ENCODE measurements at regions not wholly inside any gene's neighbourhood (a gene's known extent, or its start where the extent isn't known, plus 50 kb on each side); places are given as distances from the start of the nearest gene placed in this dataset.

DNA sequence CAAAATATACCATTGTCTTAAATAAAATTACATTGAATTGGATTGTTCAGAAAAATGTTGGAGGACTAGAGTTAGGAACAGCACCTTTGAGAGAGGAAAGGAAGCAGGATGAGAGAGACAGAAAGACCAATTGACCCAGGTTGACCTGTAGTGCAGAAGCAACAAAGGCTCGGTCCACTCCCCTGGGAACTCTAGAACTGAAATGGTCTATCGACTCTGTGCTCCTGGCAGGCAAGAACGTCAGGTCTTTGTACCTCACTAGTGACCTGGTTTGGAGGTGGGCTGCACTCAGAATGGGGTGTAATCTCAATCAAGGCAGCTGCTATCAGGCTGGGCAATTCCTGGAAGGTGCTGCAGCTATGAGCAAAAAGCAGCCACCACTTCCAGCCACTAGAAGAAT is 110.8 kb downstream of the FAM174A start:
- intact Hi-C loops (cut with micrococcal nuclease; ENCODE audit: unreplicated experiment) (no loop called here), in situ Hi-C loops (cut with HindIII; ENCODE audit: low pct_unique_long_range_greater_than_20kb, low sequenced_read_pairs) (no loop called here)
- H3K27me3 ChIP-seq (ENCODE audit: control insufficient read depth, insufficient read depth, low read length) = no peaks in the 10 kb centered on the region
- no peaks in the 10 kb centered on the region for H3K4me1 ChIP-seq (ENCODE audit: control insufficient read depth, insufficient read depth, low read length)
- H3K4me3 ChIP-seq (ENCODE audit: low read depth in 2 of 2, low read length in 2 of 2) = no peak overlapping the region
- no peaks in the 10 kb centered on the region for H3K9me3 ChIP-seq (ENCODE audit: control insufficient read depth, insufficient read depth, low read depth, low read length)
- TF ChIP-seq, protein P1, sequence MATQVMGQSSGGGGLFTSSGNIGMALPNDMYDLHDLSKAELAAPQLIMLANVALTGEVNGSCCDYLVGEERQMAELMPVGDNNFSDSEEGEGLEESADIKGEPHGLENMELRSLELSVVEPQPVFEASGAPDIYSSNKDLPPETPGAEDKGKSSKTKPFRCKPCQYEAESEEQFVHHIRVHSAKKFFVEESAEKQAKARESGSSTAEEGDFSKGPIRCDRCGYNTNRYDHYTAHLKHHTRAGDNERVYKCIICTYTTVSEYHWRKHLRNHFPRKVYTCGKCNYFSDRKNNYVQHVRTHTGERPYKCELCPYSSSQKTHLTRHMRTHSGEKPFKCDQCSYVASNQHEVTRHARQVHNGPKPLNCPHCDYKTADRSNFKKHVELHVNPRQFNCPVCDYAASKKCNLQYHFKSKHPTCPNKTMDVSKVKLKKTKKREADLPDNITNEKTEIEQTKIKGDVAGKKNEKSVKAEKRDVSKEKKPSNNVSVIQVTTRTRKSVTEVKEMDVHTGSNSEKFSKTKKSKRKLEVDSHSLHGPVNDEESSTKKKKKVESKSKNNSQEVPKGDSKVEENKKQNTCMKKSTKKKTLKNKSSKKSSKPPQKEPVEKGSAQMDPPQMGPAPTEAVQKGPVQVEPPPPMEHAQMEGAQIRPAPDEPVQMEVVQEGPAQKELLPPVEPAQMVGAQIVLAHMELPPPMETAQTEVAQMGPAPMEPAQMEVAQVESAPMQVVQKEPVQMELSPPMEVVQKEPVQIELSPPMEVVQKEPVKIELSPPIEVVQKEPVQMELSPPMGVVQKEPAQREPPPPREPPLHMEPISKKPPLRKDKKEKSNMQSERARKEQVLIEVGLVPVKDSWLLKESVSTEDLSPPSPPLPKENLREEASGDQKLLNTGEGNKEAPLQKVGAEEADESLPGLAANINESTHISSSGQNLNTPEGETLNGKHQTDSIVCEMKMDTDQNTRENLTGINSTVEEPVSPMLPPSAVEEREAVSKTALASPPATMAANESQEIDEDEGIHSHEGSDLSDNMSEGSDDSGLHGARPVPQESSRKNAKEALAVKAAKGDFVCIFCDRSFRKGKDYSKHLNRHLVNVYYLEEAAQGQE (IDR thresholded peaks at IDR 0.05; ENCODE audit: insufficient read depth in 1 of 2, low read depth in 2 of 2, low read length in 1 of 2) = no peak
- TF ChIP-seq, protein P2, sequence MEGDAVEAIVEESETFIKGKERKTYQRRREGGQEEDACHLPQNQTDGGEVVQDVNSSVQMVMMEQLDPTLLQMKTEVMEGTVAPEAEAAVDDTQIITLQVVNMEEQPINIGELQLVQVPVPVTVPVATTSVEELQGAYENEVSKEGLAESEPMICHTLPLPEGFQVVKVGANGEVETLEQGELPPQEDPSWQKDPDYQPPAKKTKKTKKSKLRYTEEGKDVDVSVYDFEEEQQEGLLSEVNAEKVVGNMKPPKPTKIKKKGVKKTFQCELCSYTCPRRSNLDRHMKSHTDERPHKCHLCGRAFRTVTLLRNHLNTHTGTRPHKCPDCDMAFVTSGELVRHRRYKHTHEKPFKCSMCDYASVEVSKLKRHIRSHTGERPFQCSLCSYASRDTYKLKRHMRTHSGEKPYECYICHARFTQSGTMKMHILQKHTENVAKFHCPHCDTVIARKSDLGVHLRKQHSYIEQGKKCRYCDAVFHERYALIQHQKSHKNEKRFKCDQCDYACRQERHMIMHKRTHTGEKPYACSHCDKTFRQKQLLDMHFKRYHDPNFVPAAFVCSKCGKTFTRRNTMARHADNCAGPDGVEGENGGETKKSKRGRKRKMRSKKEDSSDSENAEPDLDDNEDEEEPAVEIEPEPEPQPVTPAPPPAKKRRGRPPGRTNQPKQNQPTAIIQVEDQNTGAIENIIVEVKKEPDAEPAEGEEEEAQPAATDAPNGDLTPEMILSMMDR (IDR thresholded peaks at IDR 0.05) = no peak
- TF ChIP-seq TCF7L2 (IDR thresholded peaks at IDR 0.05; ENCODE audit: low read depth, low read length) (no peak), SIN3A (IDR thresholded peaks at IDR 0.05; ENCODE audit: borderline replicate concordance, insufficient read depth, low read depth, low read length) (no peak), POLR2AphosphoS5 (IDR thresholded peaks at IDR 0.05; ENCODE audit: low read depth, low read length) (no peak)
- no TSS peak for BruUV-seq (replicated peaks)
- H3K27ac ChIP-seq (ENCODE audit: low read length) = no peak overlapping the region
- ChIA-PET POLR2A (no interaction called here), CTCF (no interaction called here)
- no peak for DNase-seq (ENCODE audit: low read depth, low spot score)
- no peaks in the 10 kb centered on the region for H3K36me3 ChIP-seq (ENCODE audit: control insufficient read depth, insufficient read depth, low read length)
- no peak for ATAC-seq

DNA sequence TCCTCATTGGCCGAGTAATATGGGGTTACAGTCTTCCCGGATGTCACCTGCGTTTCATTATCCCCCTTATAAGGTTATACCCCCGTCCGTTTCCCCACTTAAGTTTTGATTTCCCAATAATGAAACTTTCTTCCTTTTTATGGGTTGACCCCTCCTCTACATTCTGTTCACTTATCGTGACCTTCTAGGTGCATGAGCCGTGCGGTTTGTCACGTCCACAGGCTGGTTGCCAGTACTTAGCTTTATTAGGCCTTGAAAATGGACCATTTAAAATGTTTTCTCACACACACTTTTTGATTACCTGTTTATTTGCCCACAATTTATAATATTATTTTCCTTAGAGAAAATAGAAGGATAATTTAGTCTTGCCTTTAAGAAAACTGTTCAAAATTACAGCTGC is 111.5 kb downstream of the FAM174A start:
- ChIA-PET CTCF (no interaction called here), POLR2A (no interaction called here)
- ATAC-seq = no peak
- intact Hi-C loops (cut with micrococcal nuclease; ENCODE audit: unreplicated experiment) (no loop called here), in situ Hi-C loops (cut with HindIII; ENCODE audit: low pct_unique_long_range_greater_than_20kb, low sequenced_read_pairs) (no loop called here)
- no peak overlapping the region for H3K27ac ChIP-seq (ENCODE audit: low read length)
- DNase-seq (ENCODE audit: low read depth, low spot score) = no peak
- H3K4me1 ChIP-seq (ENCODE audit: control insufficient read depth, insufficient read depth, low read length) = no peaks in the 10 kb centered on the region
- H3K4me3 ChIP-seq (ENCODE audit: low read depth in 2 of 2, low read length in 2 of 2) = no peak overlapping the region
- TF ChIP-seq TCF7L2 (IDR thresholded peaks at IDR 0.05; ENCODE audit: low read depth, low read length) (no peak), POLR2AphosphoS5 (IDR thresholded peaks at IDR 0.05; ENCODE audit: low read depth, low read length) (no peak), SIN3A (IDR thresholded peaks at IDR 0.05; ENCODE audit: borderline replicate concordance, insufficient read depth, low read depth, low read length) (no peak)
- TF ChIP-seq, protein P1 (IDR thresholded peaks at IDR 0.05; ENCODE audit: insufficient read depth in 1 of 2, low read depth in 2 of 2, low read length in 1 of 2) = no peak
- TF ChIP-seq, protein P2 (IDR thresholded peaks at IDR 0.05) = no peak
- no peaks in the 10 kb centered on the region for H3K27me3 ChIP-seq (ENCODE audit: control insufficient read depth, insufficient read depth, low read length)
- H3K36me3 ChIP-seq (ENCODE audit: control insufficient read depth, insufficient read depth, low read length) = no peaks in the 10 kb centered on the region
- BruUV-seq (replicated peaks) = no TSS peak
- H3K9me3 ChIP-seq (ENCODE audit: control insufficient read depth, insufficient read depth, low read depth, low read length) = no peaks in the 10 kb centered on the region
